ENCODE measurements at regions not wholly inside any gene's neighbourhood (a gene's known extent, or its start where the extent isn't known, plus 50 kb on each side); places are given as distances from the start of the nearest gene placed in this dataset.

DNA sequence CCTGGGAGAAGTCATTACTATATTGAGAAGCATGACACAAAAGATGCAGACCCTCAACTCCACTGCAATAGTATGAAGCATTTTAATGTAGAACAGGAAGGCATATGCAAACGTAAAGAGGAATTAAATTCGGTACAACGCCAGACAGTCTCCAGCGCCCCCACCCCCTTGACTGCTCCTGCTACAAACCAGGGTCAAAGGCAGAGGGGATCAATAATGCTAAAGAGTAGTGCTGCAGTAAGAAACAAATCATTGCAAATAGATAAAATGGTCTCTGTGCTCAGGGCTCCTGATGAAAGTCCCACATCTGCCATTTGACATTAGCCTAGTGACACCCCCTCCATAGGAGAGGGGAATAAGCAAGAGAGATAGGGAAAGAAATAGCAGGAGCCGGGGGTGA is 164.9 kb upstream of the BLID start:
- Histone ChIP-seq H2BK12ac (ENCODE audit: low read depth, low read length) (no peak overlapping the region), H3K27ac (ENCODE audit: low read depth, low read length) (no peak overlapping the region), H2BK120ac (replicated peaks; ENCODE audit: low read depth, low read length) (no peak overlapping the region), H3K79me1 (ENCODE audit: low read depth, low read length) (no peaks in the 10 kb centered on the region), H3K56ac (replicated peaks; ENCODE audit: insufficient read length, low read depth, low read length) (no peak overlapping the region), H3K36me3 (ENCODE audit: control insufficient read depth in 2 of 4, insufficient read depth in 4 of 4, low read length in 3 of 4) (no peaks in the 10 kb centered on the region), H2BK5ac (ENCODE audit: low read depth, low read length) (no peak overlapping the region), H2BK15ac (ENCODE audit: low read length) (no peak overlapping the region), H3K23me2 (ENCODE audit: low read depth, low read length) (no peaks in the 10 kb centered on the region), H3K9ac (replicated peaks in 1 of 4; ENCODE audit: extremely low read depth in 1 of 4, low read depth in 3 of 4, low read length in 3 of 4) (no peak overlapping the region), H3K18ac (ENCODE audit: extremely low read depth, low read length) (no peak overlapping the region), H3K9me3 (ENCODE audit: insufficient read depth in 2 of 2, low read depth in 1 of 2, low read length in 1 of 2) (no peaks in the 10 kb centered on the region), H4K20me1 (replicated peaks in 1 of 2; ENCODE audit: control insufficient read depth in 1 of 2, insufficient read depth in 2 of 2, low read length in 2 of 2) (no peaks in the 10 kb centered on the region), H3K79me2 (ENCODE audit: control insufficient read depth in 1 of 2, insufficient read depth in 2 of 2, low read length in 2 of 2) (no peaks in the 10 kb centered on the region), H3K4me2 (ENCODE audit: insufficient read depth in 1 of 2, low read depth in 2 of 2, low read length in 2 of 2) (no peak overlapping the region), H3K23ac (ENCODE audit: insufficient read length) (no peak overlapping the region), H4K5ac (ENCODE audit: insufficient read length, low read depth, low read length) (no peak overlapping the region), H3K27me3 (replicated peaks in 1 of 4; ENCODE audit: control insufficient read depth in 3 of 4, extremely low read depth in 1 of 4, insufficient read depth in 3 of 4, low read length in 3 of 4) (no peaks in the 10 kb centered on the region), H2AK5ac (ENCODE audit: low read depth, low read length) (no peak overlapping the region), H4K8ac (ENCODE audit: extremely low read depth, insufficient read depth, low read length) (no peak overlapping the region), H2AFZ (ENCODE audit: low read length) (no peak overlapping the region), H3K4me3 (ENCODE audit: extremely low read depth in 1 of 4, insufficient read depth in 2 of 4, low read depth in 3 of 4, low read length in 4 of 4) (no peak overlapping the region), H3K4ac (replicated peaks; ENCODE audit: insufficient read length, low read depth, low read length) (no peak overlapping the region), H3K14ac (ENCODE audit: insufficient read length) (no peak overlapping the region), H3K4me1 (replicated peaks in 1 of 4; ENCODE audit: control insufficient read depth in 3 of 4, insufficient read depth in 4 of 4, low read length in 3 of 4) (no peaks in the 10 kb centered on the region), H2BK20ac (ENCODE audit: low read length) (no peak overlapping the region), H4K91ac (replicated peaks; ENCODE audit: insufficient read length, low read length) (no peak overlapping the region)
- POLR2A ChIA-PET (ENCODE audit: partially characterized antibody), result no interaction called here
- 82% methylated on average over 5 of the region's 5 CpGs; no CpG with 5 or more reads in 1 of the 2 experiments for WGBS, 2 experiments (ENCODE audit: extremely low coverage in 1 of 2, insufficient coverage in 1 of 2, insufficient read length in 1 of 2, insufficient replicate concordance in 2 of 2, low coverage in 1 of 2, low lambda C conversion rate in 2 of 2, missing lambda C conversion rate in 1 of 2)
- FAIRE-seq (no peak), DNase-seq (ENCODE audit: low read depth in 1 of 2, low spot score in 2 of 2) (no peak)
- CTCF ChIA-PET (ENCODE audit: partially characterized antibody), result interaction anchor here (0.8 kb wide), 1 partner anchor 225 kb away, joined by 3 read pairs; no protein-coding TSS in a partner anchor
- TF ChIP-seq NRF1 (IDR thresholded peaks at IDR 0.05; ENCODE audit: low read depth, low read length) (no peak), BCL11A (IDR thresholded peaks at IDR 0.05; ENCODE audit: low read depth in 2 of 2, low read length in 2 of 2) (no peak), SIRT6 (IDR thresholded peaks at IDR 0.05; ENCODE audit: low read length) (no peak), BRCA1 (IDR thresholded peaks at IDR 0.05; ENCODE audit: low read depth, low read length) (no peak), CBX5 (IDR thresholded peaks at IDR 0.05; ENCODE audit: low read depth, low read length) (no peak), GABPA (IDR thresholded peaks at IDR 0.05; ENCODE audit: borderline replicate concordance, insufficient read depth, low read length) (no peak), EZH2 (IDR thresholded peaks at IDR 0.05; ENCODE audit: low read depth, low read length, severe bottlenecking) (no peak), SAP30 (IDR thresholded peaks at IDR 0.05; ENCODE audit: insufficient read depth, insufficient replicate concordance, low read length) (no peak)

All from H1 (cell line).